ENCODE measurements at regions not wholly inside any gene's neighbourhood (a gene's known extent, or its start where the extent isn't known, plus 50 kb on each side); places are given as distances from the start of the nearest gene placed in this dataset.

DNA sequence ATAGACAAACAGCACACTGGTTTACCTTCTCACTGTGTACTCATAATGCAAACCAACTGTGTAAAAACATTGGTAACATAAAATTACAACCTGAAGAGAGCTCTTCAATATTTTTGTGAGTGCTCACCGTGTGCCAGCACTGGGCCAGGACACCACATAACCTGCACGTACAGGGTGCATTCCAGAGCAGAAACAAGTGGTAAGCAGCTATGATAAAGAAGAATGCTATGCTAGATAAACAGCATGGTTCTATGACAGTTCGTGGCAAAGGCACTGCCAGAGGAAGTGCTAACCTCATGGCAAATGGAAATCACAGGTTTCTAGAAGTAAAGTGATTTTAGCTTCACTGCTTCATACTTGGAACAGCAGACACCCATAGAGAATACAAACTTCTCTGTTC, 343.5 kb downstream of the MTX2 start:
- WGBS = 39% methylated on average over 3 of the region's 3 CpGs
- H2BK5ac ChIP-seq (ENCODE audit: low read depth, low read length, poor library complexity, severe bottlenecking) = no peak overlapping the region
- no peaks in the 10 kb centered on the region for H3K36me3 ChIP-seq (ENCODE audit: control insufficient read depth in 1 of 2, insufficient read depth in 2 of 2, low read depth in 1 of 2, low read length in 2 of 2)
- no peaks in the 10 kb centered on the region for H3K9me3 ChIP-seq (ENCODE audit: control insufficient read depth, low read length)
- H3K23ac ChIP-seq (ENCODE audit: low read length in 2 of 2) = no peak overlapping the region
- no peaks in the 10 kb centered on the region for H3K79me1 ChIP-seq (replicated peaks; ENCODE audit: low read length, poor library complexity, severe bottlenecking)
- no peaks in the 10 kb centered on the region for H3K4me1 ChIP-seq (ENCODE audit: control insufficient read depth, insufficient read depth, low read depth, low read length)
- no peak overlapping the region for H3K4ac ChIP-seq (ENCODE audit: low read depth in 1 of 2, low read length in 2 of 2)
- H4K91ac ChIP-seq (ENCODE audit: low read length) = no peak overlapping the region
- DNase-seq = no peak
- no peak overlapping the region for H2AK5ac ChIP-seq (ENCODE audit: low read length, severe bottlenecking)
- no peak overlapping the region for H3K27ac ChIP-seq (ENCODE audit: low read length, poor library complexity, severe bottlenecking)
- H3K4me2 ChIP-seq (ENCODE audit: low read length, poor library complexity, severe bottlenecking) = no peak overlapping the region
- H3K4me3 ChIP-seq (ENCODE audit: insufficient read depth in 1 of 2, low read depth in 1 of 2, low read length in 2 of 2) = no peak overlapping the region
- no peak overlapping the region for H2BK15ac ChIP-seq (ENCODE audit: low read depth, poor library complexity, severe bottlenecking)
- no peak overlapping the region for H2BK120ac ChIP-seq (ENCODE audit: low read depth, low read length)
- no peak overlapping the region for H4K8ac ChIP-seq (ENCODE audit: low read length)
- no peak overlapping the region for H2AFZ ChIP-seq (ENCODE audit: low read depth, low read length)
- H2BK12ac ChIP-seq (ENCODE audit: low read length in 2 of 2) = no peak overlapping the region
- H3K27me3 ChIP-seq (ENCODE audit: control insufficient read depth in 1 of 2, insufficient read depth in 1 of 2, low read length in 2 of 2) = no peaks in the 10 kb centered on the region
- no peak overlapping the region for H3K9ac ChIP-seq (ENCODE audit: low read length)
- no peak overlapping the region for H3K14ac ChIP-seq (ENCODE audit: low read length in 2 of 2)
- no peak overlapping the region for H3K18ac ChIP-seq (ENCODE audit: low read depth in 1 of 2, low read length in 2 of 2)

DNA sequence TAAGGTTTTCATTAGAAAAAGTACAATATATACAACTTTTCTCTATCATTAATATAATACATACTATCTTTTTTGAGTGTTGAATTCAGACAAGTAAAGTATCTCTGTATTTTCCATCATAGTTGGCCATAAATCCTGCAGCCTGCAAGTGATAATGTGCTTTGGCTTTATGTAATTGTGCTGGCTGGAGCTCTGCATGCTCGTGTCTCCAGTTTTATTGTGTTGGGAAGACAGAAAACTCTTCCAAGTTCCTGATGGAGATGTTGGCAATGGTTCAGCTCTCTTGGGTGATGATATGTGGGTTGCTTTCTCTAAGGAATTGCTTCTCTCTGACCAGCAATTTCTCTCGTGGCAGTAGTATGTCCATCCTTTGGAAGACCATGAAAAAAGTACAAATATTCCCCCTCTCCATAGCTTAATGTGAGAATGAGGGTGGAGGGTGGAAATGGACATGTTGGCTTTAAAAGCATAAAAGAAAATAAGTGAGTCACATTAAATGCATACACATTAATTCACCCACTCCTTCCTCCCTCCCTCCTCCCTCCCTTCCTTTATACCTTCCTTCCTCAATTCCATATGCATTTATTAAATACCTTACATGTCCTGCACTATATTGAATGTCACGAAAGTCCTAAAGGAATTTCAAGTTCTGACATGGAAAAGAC, 344.2 kb downstream of the MTX2 start:
- no peak overlapping the region for H3K4me2 ChIP-seq (ENCODE audit: low read length, poor library complexity, severe bottlenecking)
- H3K4ac ChIP-seq (ENCODE audit: low read depth in 1 of 2, low read length in 2 of 2) = no peak overlapping the region
- H3K4me3 ChIP-seq (ENCODE audit: insufficient read depth in 1 of 2, low read depth in 1 of 2, low read length in 2 of 2) = no peak overlapping the region
- H3K18ac ChIP-seq (ENCODE audit: low read depth in 1 of 2, low read length in 2 of 2) = no peak overlapping the region
- no peak for DNase-seq
- no peak overlapping the region for H3K23ac ChIP-seq (ENCODE audit: low read length in 2 of 2)
- H3K36me3 ChIP-seq (ENCODE audit: control insufficient read depth in 1 of 2, insufficient read depth in 2 of 2, low read depth in 1 of 2, low read length in 2 of 2) = no peaks in the 10 kb centered on the region
- no peak overlapping the region for H4K8ac ChIP-seq (ENCODE audit: low read length)
- H2BK120ac ChIP-seq (ENCODE audit: low read depth, low read length) = no peak overlapping the region
- peaks cover 0 to 3% of the 10 kb centered on the region in 2 experiments for H3K27me3 ChIP-seq (ENCODE audit: control insufficient read depth in 1 of 2, insufficient read depth in 1 of 2, low read length in 2 of 2)
- H3K4me1 ChIP-seq (ENCODE audit: control insufficient read depth, insufficient read depth, low read depth, low read length) = no peaks in the 10 kb centered on the region
- H3K9ac ChIP-seq (ENCODE audit: low read length) = no peak overlapping the region
- H3K9me3 ChIP-seq (ENCODE audit: control insufficient read depth, low read length) = no peaks in the 10 kb centered on the region
- H2AFZ ChIP-seq (ENCODE audit: low read depth, low read length) = no peak overlapping the region
- no peak overlapping the region for H2BK12ac ChIP-seq (ENCODE audit: low read length in 2 of 2)
- no peaks in the 10 kb centered on the region for H3K79me1 ChIP-seq (replicated peaks; ENCODE audit: low read length, poor library complexity, severe bottlenecking)
- H3K14ac ChIP-seq (ENCODE audit: low read length in 2 of 2) = no peak overlapping the region
- no peak overlapping the region for H2BK5ac ChIP-seq (ENCODE audit: low read depth, low read length, poor library complexity, severe bottlenecking)
- 68% methylated on average over 1 of the region's 3 CpGs for WGBS
- no peak overlapping the region for H4K91ac ChIP-seq (ENCODE audit: low read length)
- H3K27ac ChIP-seq (ENCODE audit: low read length, poor library complexity, severe bottlenecking) = no peak overlapping the region
- H2BK15ac ChIP-seq (ENCODE audit: low read depth, poor library complexity, severe bottlenecking) = no peak overlapping the region
- no peak overlapping the region for H2AK5ac ChIP-seq (ENCODE audit: low read length, severe bottlenecking)

DNA sequence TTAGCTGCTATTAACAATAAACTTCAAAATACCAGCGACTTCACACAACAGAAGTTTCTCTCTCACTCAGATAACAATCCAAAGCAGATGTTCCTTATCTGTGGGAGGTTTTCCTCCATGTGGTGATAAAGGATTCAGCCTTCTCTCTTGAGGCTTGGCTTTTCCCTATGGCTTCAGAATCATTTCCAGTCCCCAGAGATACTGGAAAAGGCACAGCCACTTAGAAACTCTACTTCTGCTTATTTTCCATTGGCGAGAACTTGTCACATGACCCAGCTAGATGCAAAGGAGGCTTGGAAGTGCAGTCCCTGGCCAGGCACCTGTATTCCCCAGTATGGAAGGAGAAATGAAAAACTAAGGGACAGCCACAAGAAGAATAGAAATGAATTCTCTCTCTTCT, 344.8 kb downstream of the MTX2 start:
- Histone ChIP-seq H4K91ac (ENCODE audit: low read length) (no peak overlapping the region), H2AFZ (ENCODE audit: low read depth, low read length) (no peak overlapping the region), H2BK120ac (ENCODE audit: low read depth, low read length) (no peak overlapping the region), H3K14ac (ENCODE audit: low read length in 2 of 2) (no peak overlapping the region), H3K9ac (ENCODE audit: low read length) (no peak overlapping the region), H3K27ac (ENCODE audit: low read length, poor library complexity, severe bottlenecking) (no peak overlapping the region), H3K4ac (ENCODE audit: low read depth in 1 of 2, low read length in 2 of 2) (no peak overlapping the region), H4K8ac (ENCODE audit: low read length) (no peak overlapping the region), H3K23ac (ENCODE audit: low read length in 2 of 2) (no peak overlapping the region), H2BK5ac (ENCODE audit: low read depth, low read length, poor library complexity, severe bottlenecking) (no peak overlapping the region), H3K4me2 (ENCODE audit: low read length, poor library complexity, severe bottlenecking) (no peak overlapping the region), H3K18ac (ENCODE audit: low read depth in 1 of 2, low read length in 2 of 2) (no peak overlapping the region), H3K9me3 (ENCODE audit: control insufficient read depth, low read length) (no peaks in the 10 kb centered on the region), H3K4me3 (ENCODE audit: insufficient read depth in 1 of 2, low read depth in 1 of 2, low read length in 2 of 2) (no peak overlapping the region), H3K27me3 (ENCODE audit: control insufficient read depth in 1 of 2, insufficient read depth in 1 of 2, low read length in 2 of 2) (peaks cover 0 to 5% of the 10 kb centered on the region in 2 experiments), H2BK12ac (ENCODE audit: low read length in 2 of 2) (no peak overlapping the region), H3K79me1 (replicated peaks; ENCODE audit: low read length, poor library complexity, severe bottlenecking) (no peaks in the 10 kb centered on the region), H3K4me1 (ENCODE audit: control insufficient read depth, insufficient read depth, low read depth, low read length) (no peaks in the 10 kb centered on the region), H2BK15ac (ENCODE audit: low read depth, poor library complexity, severe bottlenecking) (no peak overlapping the region), H2AK5ac (ENCODE audit: low read length, severe bottlenecking) (no peak overlapping the region), H3K36me3 (ENCODE audit: control insufficient read depth in 1 of 2, insufficient read depth in 2 of 2, low read depth in 1 of 2, low read length in 2 of 2) (no peaks in the 10 kb centered on the region)
- WGBS = 80% methylated on average over 2 of the region's 2 CpGs
- no peak for DNase-seq

DNA sequence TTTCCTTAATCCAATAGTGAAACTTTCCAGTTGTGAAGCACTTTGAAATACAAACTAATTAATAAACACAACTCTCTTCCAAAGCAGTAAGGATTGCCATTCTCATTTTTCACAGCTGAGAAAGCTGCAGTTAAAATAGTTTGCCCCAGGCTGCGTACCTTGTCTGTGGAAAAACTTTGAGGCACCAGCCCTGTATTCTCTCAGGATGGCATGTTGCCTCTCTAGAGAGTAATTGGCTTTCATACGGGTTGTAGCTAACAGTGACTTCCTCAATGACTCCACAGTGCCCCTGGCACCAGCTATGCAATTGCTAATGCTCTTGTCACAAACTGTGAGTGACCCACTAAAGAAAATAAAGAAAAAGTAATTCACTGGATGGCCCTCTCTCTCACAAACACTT, 345.7 kb downstream of the MTX2 start:
- Histone ChIP-seq H2BK120ac (ENCODE audit: low read depth, low read length) (no peak overlapping the region), H3K4me3 (ENCODE audit: insufficient read depth in 1 of 2, low read depth in 1 of 2, low read length in 2 of 2) (no peak overlapping the region), H2AK5ac (ENCODE audit: low read length, severe bottlenecking) (no peak overlapping the region), H3K14ac (ENCODE audit: low read length in 2 of 2) (no peak overlapping the region), H3K27ac (ENCODE audit: low read length, poor library complexity, severe bottlenecking) (no peak overlapping the region), H2AFZ (ENCODE audit: low read depth, low read length) (no peak overlapping the region), H2BK5ac (ENCODE audit: low read depth, low read length, poor library complexity, severe bottlenecking) (no peak overlapping the region), H3K4me1 (ENCODE audit: control insufficient read depth, insufficient read depth, low read depth, low read length) (no peaks in the 10 kb centered on the region), H2BK12ac (ENCODE audit: low read length in 2 of 2) (no peak overlapping the region), H3K9ac (ENCODE audit: low read length) (no peak overlapping the region), H3K4ac (ENCODE audit: low read depth in 1 of 2, low read length in 2 of 2) (no peak overlapping the region), H3K27me3 (ENCODE audit: control insufficient read depth in 1 of 2, insufficient read depth in 1 of 2, low read length in 2 of 2) (peaks cover 0 to 5% of the 10 kb centered on the region in 2 experiments), H3K18ac (ENCODE audit: low read depth in 1 of 2, low read length in 2 of 2) (no peak overlapping the region), H4K8ac (ENCODE audit: low read length) (no peak overlapping the region), H3K9me3 (ENCODE audit: control insufficient read depth, low read length) (no peaks in the 10 kb centered on the region), H3K36me3 (ENCODE audit: control insufficient read depth in 1 of 2, insufficient read depth in 2 of 2, low read depth in 1 of 2, low read length in 2 of 2) (no peaks in the 10 kb centered on the region), H3K4me2 (ENCODE audit: low read length, poor library complexity, severe bottlenecking) (no peak overlapping the region), H2BK15ac (ENCODE audit: low read depth, poor library complexity, severe bottlenecking) (no peak overlapping the region), H3K79me1 (replicated peaks; ENCODE audit: low read length, poor library complexity, severe bottlenecking) (no peaks in the 10 kb centered on the region), H4K91ac (ENCODE audit: low read length) (no peak overlapping the region), H3K23ac (ENCODE audit: low read length in 2 of 2) (no peak overlapping the region)
- WGBS = 75% methylated on average over 2 of the region's 2 CpGs
- no peak for DNase-seq
